ENCODE measurements at regions not wholly inside any gene's neighbourhood (a gene's known extent, or its start where the extent isn't known, plus 50 kb on each side); places are given as distances from the start of the nearest gene placed in this dataset.
"Not testable (repeated sequence)": the region's sequence is repeated elsewhere in the genome, so short reads cannot be mapped to it uniquely, and the experiment has no call there.

DNA sequence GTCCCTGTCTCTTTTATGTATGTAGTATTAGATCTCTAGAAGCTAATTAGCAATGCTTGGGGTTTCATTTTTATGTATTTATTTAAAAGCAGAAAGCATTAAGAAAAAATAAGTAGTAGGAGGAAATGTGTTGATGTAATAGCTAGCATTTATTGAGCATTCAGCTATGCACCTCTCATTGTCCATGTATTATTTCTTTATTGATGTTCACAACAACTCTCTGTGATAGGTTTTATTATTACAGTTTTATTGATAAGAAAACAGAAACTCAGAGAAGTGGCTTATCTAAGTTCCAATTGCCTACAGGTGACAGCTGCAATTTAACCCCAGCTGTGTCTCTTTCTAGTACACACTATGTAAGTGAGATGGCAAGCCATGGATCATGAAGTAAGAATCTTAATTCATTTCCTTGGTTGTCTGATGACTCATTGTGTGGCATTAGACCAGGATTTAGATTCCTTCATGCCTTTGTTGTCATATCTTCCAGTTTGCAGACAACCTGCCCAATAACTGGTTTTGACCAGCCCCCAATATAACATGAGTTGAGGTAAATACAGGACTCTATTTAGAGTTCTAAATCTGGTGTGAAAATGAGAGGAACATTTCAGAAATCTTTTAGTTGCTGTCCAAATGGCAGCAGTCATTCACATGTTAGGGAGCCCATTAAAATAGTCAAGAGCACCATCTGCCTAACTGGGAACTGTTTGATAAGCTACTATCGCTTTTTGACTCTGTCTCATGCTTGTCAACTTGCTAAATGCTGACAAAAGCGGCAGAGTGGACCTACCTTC is 170.8 kb upstream of the PHACTR1 start:
- peak; percentile 91 for DNase-seq (ENCODE audit: low read depth)

- no peak for DNase-seq (ENCODE audit: low read depth)
Measured at GRCh38 chr6:12546410-12547002, 170.1 kb upstream of the PHACTR1 start.

DNA sequence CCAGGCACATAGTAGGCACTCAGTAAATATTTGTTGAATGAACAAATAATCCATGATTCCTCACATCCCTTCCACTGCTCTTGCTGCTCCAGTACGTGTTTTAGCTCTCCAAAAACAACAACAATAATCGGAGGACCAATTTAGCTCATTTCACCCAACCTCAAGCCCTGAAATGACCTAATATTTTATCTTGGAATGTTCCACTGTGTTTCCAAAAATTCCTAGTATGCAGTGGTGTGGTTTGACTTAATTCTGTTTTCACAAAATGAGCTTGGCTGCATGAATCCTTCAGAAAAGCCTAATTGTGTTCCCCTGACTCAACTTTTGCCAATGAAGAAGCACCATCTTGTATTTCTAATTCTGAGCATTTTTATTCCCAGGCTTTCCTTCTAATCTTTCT is 168.0 kb upstream of the PHACTR1 start:
- DNase-seq (ENCODE audit: low read depth), result peak; percentile 65

- DNase-seq (ENCODE audit: low read depth), result not testable (repeated sequence)
Measured at GRCh38 chr6:12549445-12549844, 167.1 kb upstream of the PHACTR1 start.

DNA sequence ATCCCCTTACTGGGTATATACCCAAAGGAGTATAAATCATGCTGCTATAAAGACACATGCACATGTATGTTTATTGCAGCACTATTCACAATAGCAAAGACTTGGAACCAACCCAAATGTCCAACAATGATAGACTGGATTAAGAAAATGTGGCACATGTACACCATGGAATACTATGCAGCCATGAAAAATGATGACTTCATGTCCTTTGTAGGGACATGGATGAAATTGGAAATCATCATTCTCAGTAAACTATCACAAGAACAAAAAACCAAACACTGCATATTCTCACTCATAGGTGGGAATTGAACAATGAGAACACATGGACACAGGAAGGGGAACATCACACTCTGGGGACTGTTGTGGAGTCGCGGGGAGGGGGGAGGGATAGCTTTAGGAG is 161.7 kb upstream of the PHACTR1 start:
- DNase-seq (ENCODE audit: low read depth), result not testable (repeated sequence)

- peak; percentile 83 for DNase-seq (ENCODE audit: low read depth)
Measured at GRCh38 chr6:12555267-12555666, 161.3 kb upstream of the PHACTR1 start.

DNA sequence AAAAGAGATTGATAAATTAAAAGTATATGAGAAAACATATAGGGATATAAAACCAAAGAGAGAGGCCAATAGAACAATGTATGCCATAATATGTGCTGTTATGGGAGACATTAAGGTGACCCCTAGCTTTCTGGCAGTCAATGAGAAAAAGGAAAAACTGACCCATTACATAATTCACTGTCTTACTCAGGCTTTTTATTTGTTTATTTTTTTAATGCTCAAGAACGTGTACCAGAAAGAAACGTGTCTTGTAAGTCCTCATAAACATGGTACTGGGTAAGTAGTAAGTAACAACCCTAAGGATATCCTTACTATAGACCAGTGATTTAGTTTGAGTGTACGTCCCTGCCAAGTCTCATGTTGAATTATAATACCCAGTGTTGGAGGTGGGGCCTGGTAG is 160.8 kb upstream of the PHACTR1 start:
- no peak for DNase-seq (ENCODE audit: low read depth)

DNA sequence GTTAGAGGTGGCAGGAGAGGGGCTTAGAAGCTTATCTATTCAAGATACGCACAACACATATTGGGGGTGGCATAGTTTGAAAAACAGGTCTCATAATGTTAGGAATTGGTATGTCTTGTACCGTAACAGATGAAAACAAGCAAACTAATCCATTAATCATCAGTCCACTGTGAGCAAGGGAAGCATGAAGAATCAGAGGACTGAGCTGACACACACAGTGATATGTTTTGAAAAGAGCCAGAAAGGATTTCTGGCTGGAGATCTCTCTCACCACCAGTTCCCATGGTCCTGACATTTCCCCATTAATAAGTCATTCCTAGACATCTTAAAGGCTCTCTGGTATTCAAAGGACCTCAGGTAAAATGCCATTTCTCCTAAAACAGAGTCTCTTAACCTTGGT is 158.8 kb upstream of the PHACTR1 start:
- DNase-seq (ENCODE audit: low read depth), result peak; percentile 15

- no peak for DNase-seq (ENCODE audit: low read depth)
Measured at GRCh38 chr6:12560315-12560714, 156.3 kb upstream of the PHACTR1 start.

DNA sequence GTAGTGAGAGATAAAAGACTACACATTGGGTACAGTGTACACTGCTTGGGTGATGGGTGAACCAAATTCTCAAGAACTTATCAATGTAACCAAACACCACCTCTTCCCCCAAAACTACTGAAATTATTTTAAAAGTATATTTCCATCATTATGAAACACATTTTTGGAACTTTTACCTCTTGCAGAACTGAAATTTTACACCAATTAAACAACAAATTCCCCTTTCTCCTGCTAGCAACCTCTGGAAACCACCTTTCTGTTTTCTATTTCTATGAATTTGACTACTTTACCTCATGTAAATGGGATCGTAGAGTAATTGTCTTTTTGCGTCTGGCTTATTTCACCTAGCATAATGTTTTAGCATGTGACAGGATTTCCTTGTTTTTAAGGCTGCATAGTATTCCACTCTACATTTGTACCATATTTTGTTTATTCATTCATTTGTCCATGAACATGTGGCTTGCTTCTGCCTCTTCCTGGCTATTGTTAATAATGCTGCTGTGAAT is 149.9 kb upstream of the PHACTR1 start:
- DNase-seq (ENCODE audit: low read depth), result no peak

DNA sequence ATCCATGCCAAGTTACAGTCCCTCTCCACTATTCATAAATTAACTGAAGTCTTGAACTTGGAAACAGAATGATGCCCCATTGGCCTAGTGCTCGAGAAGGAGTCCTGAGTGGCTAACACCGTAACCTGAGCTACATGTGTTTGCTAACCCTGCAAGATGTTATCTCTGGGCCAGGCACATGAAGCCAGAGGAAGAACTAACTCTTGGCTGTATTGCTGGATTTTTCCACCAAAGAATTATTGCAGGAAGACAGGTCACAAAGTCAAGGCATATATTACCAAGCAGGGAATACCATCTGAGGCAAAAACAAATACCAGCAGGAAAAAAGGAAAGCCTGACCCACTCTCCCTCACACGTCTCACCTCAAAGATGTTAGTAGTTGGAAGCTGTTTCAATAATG is 148.9 kb upstream of the PHACTR1 start:
- peak; percentile 49 for DNase-seq (ENCODE audit: low read depth)

DNA sequence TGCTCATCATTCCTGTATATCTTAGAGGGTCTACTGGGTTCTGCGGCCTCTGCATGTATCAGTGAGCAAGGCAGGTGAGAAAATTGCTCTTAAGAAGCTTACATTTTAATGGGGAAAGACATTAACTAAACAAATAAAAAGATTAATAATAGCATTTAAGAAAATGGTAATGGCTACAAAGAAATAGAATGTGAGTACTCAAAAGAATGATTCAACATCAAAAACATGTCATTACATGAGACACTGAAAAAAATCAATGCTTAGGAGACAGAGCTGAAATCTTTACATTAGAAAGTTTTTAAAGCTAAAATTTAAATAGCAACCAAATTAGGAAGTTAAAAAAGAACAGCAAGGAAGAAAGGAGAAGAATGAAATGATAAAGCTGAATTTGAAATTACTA is 146.9 kb upstream of the PHACTR1 start:
- DNase-seq (ENCODE audit: low read depth), result no peak

GRCh38 chr6:12570461-12571030 is 146.0 kb upstream of the PHACTR1 start:
- peak; percentile 75 for DNase-seq (ENCODE audit: low read depth)

DNA sequence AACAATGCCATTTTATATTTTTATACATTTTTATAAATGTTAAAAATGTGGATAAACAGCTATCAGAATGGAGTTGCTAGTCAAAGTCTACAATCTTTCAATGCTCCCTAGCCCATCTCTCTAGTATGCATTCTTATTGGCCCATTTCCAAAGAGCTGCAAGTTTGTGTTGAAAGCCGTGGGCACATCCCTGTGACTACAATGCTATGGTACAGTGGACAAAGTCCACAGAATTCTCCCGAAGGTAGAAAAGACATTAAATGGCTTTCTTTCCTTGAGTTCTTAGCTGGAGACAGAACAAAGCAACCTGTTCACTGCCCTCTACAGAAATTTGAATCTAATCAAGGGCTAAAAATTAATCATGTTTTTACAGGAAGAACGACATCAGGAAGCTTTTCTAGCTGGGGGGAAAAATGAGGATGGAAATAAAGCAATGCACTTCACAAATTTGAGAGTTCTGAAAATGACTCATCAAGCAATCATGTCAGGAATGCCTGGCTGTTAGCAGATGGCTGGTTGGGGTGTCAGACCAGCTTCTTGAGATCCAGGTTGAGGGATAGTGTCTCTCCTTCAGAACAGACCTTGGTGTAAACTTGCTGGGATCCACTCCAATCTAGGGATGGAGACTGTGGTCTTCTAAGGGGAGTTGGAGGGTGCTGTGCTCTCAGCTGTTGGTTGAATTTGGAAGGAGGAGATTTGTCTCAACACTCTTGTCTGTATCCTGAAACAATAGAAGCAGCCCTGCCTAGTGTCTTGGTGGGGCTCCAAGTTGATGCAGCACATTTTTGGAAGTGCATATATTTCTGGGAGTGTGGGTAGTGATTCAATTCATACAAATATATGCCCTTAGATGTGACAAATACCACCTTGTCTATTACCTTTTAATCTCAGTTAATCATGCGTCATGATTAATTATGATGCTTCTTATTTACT is 143.4 kb upstream of the PHACTR1 start:
- peak; percentile 93 for DNase-seq (ENCODE audit: low read depth)

GRCh38 chr6:12575961-12576360 is 140.6 kb upstream of the PHACTR1 start:
- no peak for DNase-seq (ENCODE audit: low read depth)

DNA sequence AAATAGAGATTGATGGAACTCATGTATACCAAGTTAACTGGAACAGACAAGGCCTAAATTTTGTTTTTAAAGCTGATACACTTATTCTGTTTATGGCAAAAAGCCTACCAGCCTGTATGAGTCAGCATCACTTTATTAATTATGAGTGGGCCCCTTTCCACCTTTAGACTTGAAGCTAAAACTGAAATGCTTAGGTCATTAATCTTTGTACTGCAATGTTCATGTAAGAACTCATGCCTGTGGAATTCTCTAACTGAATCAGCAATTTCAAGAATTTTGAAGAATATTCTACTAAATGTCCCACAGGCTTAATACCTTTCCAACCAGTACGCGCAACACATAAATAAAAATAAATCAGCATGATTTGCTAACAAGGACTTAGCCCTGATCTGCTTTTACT is 140.2 kb upstream of the PHACTR1 start:
- peak; percentile 41 for DNase-seq (ENCODE audit: low read depth)

- peak; percentile 87 for DNase-seq (ENCODE audit: low read depth)
Measured at GRCh38 chr6:12577124-12577850, 139.3 kb upstream of the PHACTR1 start.

GRCh38 chr6:12578097-12578496 is 138.5 kb upstream of the PHACTR1 start:
- DNase-seq (ENCODE audit: low read depth), result no peak

GRCh38 chr6:12578751-12579150 is 137.8 kb upstream of the PHACTR1 start:
- DNase-seq (ENCODE audit: low read depth), result peak; percentile 63

DNA sequence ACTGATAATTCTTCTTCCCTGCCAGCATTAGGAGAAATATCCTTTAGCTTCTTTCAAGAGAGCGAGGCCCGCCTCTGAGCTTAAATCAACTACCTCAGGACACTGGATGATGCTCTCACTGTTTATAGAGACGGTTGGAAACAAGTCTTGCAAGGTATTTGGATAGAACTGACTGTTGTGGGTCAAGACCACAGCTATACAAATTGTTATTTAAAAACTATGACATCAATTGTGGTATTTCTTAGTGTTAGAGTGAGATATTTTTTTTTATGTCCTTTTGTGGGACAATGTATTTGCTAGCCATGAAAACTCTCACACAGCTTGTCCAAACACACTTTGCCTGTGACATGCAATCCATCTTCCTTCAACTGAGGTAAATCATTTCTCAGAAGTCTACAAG is 136.3 kb upstream of the PHACTR1 start:
- DNase-seq (ENCODE audit: low read depth), result no peak

GRCh38 chr6:12582421-12583110 is 134.0 kb upstream of the PHACTR1 start:
- no peak for DNase-seq (ENCODE audit: low read depth)

All from RPMI7951 (cell line).